DOHH2 (cell line): ENCODE measurements at regions not wholly inside any gene's neighbourhood (a gene's known extent, or its start where the extent isn't known, plus 50 kb on each side); places are given as distances from the start of the nearest gene placed in this dataset.

Experiments
- EZH2phosphoT487 ChIP-seq: fragments of 200-600 bp; sonication (generic); IDR thresholded peaks from 2 replicates; pipeline ENCODE4 v1.6.1; 2017; ENCODE audit warnings: borderline replicate concordance, mild to moderate bottlenecking, antibody characterized with exemption, low read length, moderate library complexity, mixed read lengths
- TF ChIP-seq, protein P1 (sequence below): fragments of 200-600 bp; sonication (generic); IDR thresholded peaks from one replicate; pipeline ENCODE4 v1.5.1; 2014; ENCODE audit warnings: antibody characterized with exemption, mild to moderate bottlenecking, low read depth, low read length; ENCODE audit not compliant: poor library complexity, severe bottlenecking

DNA sequence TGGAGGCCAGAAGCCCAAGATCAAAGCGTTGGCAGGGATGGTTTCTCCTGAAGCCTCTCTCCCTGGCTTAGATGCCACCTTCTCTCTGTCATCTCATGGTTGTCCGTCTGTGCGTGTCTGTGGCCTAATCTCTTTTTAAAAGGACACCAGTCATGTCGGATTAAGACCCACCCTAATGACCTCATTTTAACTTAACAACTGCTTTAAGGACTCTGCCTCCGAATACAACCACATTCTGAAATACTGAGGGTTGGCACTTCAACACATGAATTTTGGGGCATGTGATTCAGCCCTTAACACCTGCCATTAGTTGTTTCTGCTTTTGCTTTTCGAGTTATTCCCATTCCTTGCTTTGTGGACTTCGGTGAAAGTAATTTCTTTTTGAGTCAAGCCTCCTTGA is 97.8 kb upstream of the SMIM21 start:
- TF ChIP-seq, protein P1, sequence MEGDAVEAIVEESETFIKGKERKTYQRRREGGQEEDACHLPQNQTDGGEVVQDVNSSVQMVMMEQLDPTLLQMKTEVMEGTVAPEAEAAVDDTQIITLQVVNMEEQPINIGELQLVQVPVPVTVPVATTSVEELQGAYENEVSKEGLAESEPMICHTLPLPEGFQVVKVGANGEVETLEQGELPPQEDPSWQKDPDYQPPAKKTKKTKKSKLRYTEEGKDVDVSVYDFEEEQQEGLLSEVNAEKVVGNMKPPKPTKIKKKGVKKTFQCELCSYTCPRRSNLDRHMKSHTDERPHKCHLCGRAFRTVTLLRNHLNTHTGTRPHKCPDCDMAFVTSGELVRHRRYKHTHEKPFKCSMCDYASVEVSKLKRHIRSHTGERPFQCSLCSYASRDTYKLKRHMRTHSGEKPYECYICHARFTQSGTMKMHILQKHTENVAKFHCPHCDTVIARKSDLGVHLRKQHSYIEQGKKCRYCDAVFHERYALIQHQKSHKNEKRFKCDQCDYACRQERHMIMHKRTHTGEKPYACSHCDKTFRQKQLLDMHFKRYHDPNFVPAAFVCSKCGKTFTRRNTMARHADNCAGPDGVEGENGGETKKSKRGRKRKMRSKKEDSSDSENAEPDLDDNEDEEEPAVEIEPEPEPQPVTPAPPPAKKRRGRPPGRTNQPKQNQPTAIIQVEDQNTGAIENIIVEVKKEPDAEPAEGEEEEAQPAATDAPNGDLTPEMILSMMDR: no peak
- no peak for TF ChIP-seq EZH2phosphoT487
